HepG2 (cell line): ENCODE measurements at regions not wholly inside any gene's neighbourhood (a gene's known extent, or its start where the extent isn't known, plus 50 kb on each side); places are given as distances from the start of the nearest gene placed in this dataset.

Source experiments
- DPF2 ChIP-seq: sonication (generic); formaldehyde crosslinking; IDR thresholded peaks from 2 replicates; pipeline ENCODE4 v1.4.0; 2020; ENCODE audit warnings: mild to moderate bottlenecking, low read depth, missing genetic modification reagents, borderline replicate concordance
- GATAD2A ChIP-seq: IDR thresholded peaks from 2 replicates; pipeline ENCODE4 v1.6.1; 2016
- GFI1 ChIP-seq: sonication (generic); formaldehyde crosslinking; IDR thresholded peaks from 2 replicates; pipeline ENCODE4 v1.5.0; 2020; ENCODE audit warnings: missing genetic modification reagents, mild to moderate bottlenecking, borderline replicate concordance
- HMGA1 ChIP-seq: sonication (generic); formaldehyde crosslinking; conservative IDR thresholded peaks from 2 replicates; pipeline ENCODE4 v1.4.0; 2020; ENCODE audit warnings: missing genetic modification reagents
- PBX3 ChIP-seq: sonication (generic); formaldehyde crosslinking; IDR thresholded peaks from 2 replicates; pipeline ENCODE4 v1.8.1; 2023; ENCODE audit warnings: missing genetic modification reagents, inconsistent platforms, borderline replicate concordance
- SP5 ChIP-seq: IDR thresholded peaks from 2 replicates; pipeline ENCODE4 v1.6.1; 2016; ENCODE audit warnings: low read depth, borderline replicate concordance
- TBL1XR1 ChIP-seq: fragments of 150-350 bp; IDR thresholded peaks from 2 replicates; pipeline ENCODE4 v1.6.1; 2014; ENCODE audit warnings: borderline replicate concordance, low read length; ENCODE audit not compliant: partially characterized antibody
- TF ChIP-seq, protein P1 (sequence below): sonication (generic); formaldehyde crosslinking; IDR thresholded peaks from 2 replicates; pipeline ENCODE4 v1.8.1; 2022; ENCODE audit warnings: low read depth, mild to moderate bottlenecking, missing genetic modification reagents
- TF ChIP-seq, protein P2 (sequence below): sonication (generic); formaldehyde crosslinking; IDR thresholded peaks from 2 replicates; pipeline ENCODE4 v1.8.0; 2022; ENCODE audit warnings: missing genetic modification reagents, mild to moderate bottlenecking, moderate library complexity, borderline replicate concordance
- TF ChIP-seq, protein P3 (sequence below): IDR thresholded peaks from 2 replicates; pipeline ENCODE4 v1.6.1; 2016; ENCODE audit warnings: low read depth, missing genetic modification reagents, missing compliant biosample characterization
- TF ChIP-seq, protein P4 (sequence below): sonication (generic); formaldehyde crosslinking; IDR thresholded peaks from 2 replicates; pipeline ENCODE4 v1.5.0; 2020; ENCODE audit warnings: mild to moderate bottlenecking, missing genetic modification reagents, moderate library complexity
- TF ChIP-seq, protein P5 (sequence below): sonication (generic); formaldehyde crosslinking; IDR thresholded peaks from 2 replicates; pipeline ENCODE4 v1.4.0; 2020; ENCODE audit warnings: missing genetic modification reagents, borderline replicate concordance

DNA sequence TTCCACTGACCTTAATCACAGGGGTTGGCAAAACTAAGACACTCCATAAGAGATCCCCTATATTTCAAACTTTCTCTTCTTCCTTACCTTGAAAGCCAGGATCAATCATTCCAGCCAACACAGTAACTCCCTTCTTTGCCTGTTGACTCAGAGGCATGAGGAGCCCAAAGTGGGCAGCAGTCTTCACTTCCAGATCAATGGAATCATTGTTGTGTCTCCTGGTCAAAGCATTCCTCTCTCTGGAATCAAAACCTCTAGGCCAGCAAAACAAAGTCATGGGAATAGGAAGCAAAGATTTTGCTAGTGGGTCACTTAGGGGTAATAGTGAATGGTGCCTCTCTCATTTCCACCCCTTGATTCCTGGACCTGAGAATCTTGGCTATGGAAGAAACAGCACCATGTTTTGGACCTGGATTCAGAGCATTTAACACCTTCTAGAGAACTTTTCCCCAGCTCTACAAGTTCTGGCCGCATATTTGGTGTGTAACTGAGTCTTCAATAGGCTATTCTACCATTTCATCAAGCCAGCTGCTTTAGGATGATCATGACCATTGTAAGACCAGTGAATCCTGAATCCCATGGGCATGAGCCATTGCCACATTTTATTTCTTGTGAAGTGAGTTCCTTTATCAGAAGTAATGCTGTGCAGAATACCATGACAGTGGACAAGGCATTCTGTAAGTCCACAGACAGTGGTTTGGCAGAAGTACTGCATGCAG, 65.7 kb upstream of the SERPINE2 start (continued):
- TF ChIP-seq, protein P1, sequence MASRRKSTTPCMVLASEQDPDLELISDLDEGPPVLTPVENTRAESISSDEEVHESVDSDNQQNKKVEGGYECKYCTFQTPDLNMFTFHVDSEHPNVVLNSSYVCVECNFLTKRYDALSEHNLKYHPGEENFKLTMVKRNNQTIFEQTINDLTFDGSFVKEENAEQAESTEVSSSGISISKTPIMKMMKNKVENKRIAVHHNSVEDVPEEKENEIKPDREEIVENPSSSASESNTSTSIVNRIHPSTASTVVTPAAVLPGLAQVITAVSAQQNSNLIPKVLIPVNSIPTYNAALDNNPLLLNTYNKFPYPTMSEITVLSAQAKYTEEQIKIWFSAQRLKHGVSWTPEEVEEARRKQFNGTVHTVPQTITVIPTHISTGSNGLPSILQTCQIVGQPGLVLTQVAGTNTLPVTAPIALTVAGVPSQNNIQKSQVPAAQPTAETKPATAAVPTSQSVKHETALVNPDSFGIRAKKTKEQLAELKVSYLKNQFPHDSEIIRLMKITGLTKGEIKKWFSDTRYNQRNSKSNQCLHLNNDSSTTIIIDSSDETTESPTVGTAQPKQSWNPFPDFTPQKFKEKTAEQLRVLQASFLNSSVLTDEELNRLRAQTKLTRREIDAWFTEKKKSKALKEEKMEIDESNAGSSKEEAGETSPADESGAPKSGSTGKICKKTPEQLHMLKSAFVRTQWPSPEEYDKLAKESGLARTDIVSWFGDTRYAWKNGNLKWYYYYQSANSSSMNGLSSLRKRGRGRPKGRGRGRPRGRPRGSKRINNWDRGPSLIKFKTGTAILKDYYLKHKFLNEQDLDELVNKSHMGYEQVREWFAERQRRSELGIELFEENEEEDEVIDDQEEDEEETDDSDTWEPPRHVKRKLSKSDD (CRISPR knock-in tag): no peak
- TF ChIP-seq, protein P2, sequence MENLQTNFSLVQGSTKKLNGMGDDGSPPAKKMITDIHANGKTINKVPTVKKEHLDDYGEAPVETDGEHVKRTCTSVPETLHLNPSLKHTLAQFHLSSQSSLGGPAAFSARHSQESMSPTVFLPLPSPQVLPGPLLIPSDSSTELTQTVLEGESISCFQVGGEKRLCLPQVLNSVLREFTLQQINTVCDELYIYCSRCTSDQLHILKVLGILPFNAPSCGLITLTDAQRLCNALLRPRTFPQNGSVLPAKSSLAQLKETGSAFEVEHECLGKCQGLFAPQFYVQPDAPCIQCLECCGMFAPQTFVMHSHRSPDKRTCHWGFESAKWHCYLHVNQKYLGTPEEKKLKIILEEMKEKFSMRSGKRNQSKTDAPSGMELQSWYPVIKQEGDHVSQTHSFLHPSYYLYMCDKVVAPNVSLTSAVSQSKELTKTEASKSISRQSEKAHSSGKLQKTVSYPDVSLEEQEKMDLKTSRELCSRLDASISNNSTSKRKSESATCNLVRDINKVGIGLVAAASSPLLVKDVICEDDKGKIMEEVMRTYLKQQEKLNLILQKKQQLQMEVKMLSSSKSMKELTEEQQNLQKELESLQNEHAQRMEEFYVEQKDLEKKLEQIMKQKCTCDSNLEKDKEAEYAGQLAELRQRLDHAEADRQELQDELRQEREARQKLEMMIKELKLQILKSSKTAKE (CRISPR knock-in tag): no peak
- TF ChIP-seq, protein P3, sequence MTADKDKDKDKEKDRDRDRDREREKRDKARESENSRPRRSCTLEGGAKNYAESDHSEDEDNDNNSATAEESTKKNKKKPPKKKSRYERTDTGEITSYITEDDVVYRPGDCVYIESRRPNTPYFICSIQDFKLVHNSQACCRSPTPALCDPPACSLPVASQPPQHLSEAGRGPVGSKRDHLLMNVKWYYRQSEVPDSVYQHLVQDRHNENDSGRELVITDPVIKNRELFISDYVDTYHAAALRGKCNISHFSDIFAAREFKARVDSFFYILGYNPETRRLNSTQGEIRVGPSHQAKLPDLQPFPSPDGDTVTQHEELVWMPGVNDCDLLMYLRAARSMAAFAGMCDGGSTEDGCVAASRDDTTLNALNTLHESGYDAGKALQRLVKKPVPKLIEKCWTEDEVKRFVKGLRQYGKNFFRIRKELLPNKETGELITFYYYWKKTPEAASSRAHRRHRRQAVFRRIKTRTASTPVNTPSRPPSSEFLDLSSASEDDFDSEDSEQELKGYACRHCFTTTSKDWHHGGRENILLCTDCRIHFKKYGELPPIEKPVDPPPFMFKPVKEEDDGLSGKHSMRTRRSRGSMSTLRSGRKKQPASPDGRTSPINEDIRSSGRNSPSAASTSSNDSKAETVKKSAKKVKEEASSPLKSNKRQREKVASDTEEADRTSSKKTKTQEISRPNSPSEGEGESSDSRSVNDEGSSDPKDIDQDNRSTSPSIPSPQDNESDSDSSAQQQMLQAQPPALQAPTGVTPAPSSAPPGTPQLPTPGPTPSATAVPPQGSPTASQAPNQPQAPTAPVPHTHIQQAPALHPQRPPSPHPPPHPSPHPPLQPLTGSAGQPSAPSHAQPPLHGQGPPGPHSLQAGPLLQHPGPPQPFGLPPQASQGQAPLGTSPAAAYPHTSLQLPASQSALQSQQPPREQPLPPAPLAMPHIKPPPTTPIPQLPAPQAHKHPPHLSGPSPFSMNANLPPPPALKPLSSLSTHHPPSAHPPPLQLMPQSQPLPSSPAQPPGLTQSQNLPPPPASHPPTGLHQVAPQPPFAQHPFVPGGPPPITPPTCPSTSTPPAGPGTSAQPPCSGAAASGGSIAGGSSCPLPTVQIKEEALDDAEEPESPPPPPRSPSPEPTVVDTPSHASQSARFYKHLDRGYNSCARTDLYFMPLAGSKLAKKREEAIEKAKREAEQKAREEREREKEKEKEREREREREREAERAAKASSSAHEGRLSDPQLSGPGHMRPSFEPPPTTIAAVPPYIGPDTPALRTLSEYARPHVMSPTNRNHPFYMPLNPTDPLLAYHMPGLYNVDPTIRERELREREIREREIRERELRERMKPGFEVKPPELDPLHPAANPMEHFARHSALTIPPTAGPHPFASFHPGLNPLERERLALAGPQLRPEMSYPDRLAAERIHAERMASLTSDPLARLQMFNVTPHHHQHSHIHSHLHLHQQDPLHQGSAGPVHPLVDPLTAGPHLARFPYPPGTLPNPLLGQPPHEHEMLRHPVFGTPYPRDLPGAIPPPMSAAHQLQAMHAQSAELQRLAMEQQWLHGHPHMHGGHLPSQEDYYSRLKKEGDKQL (CRISPR knock-in tag): no peak
- TF ChIP-seq PBX3: no peak
- peak; percentile 71; the same call in 1 of the 2 replicates for TF ChIP-seq DPF2 (CRISPR knock-in tag)
- TF ChIP-seq, protein P4, sequence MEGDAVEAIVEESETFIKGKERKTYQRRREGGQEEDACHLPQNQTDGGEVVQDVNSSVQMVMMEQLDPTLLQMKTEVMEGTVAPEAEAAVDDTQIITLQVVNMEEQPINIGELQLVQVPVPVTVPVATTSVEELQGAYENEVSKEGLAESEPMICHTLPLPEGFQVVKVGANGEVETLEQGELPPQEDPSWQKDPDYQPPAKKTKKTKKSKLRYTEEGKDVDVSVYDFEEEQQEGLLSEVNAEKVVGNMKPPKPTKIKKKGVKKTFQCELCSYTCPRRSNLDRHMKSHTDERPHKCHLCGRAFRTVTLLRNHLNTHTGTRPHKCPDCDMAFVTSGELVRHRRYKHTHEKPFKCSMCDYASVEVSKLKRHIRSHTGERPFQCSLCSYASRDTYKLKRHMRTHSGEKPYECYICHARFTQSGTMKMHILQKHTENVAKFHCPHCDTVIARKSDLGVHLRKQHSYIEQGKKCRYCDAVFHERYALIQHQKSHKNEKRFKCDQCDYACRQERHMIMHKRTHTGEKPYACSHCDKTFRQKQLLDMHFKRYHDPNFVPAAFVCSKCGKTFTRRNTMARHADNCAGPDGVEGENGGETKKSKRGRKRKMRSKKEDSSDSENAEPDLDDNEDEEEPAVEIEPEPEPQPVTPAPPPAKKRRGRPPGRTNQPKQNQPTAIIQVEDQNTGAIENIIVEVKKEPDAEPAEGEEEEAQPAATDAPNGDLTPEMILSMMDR (CRISPR knock-in tag): no peak
- TF ChIP-seq GFI1 (CRISPR knock-in tag): peak; percentile 86; the same call in 1 of the 2 replicates
- TF ChIP-seq HMGA1: no peak
- TF ChIP-seq GATAD2A (CRISPR knock-in tag): peak; percentile 86
- TF ChIP-seq SP5 (CRISPR knock-in tag): 0 out of 2 replicates have a peak, but pooled peaks have one; percentile 32
- TF ChIP-seq TBL1XR1: peak; percentile 15
- TF ChIP-seq, protein P5, sequence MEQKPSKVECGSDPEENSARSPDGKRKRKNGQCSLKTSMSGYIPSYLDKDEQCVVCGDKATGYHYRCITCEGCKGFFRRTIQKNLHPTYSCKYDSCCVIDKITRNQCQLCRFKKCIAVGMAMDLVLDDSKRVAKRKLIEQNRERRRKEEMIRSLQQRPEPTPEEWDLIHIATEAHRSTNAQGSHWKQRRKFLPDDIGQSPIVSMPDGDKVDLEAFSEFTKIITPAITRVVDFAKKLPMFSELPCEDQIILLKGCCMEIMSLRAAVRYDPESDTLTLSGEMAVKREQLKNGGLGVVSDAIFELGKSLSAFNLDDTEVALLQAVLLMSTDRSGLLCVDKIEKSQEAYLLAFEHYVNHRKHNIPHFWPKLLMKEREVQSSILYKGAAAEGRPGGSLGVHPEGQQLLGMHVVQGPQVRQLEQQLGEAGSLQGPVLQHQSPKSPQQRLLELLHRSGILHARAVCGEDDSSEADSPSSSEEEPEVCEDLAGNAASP: 0 out of 2 replicates have a peak, but pooled peaks have one; percentile 76
